AG09319 (cell line): ENCODE measurements at regions not wholly inside any gene's neighbourhood (a gene's known extent, or its start where the extent isn't known, plus 50 kb on each side); places are given as distances from the start of the nearest gene placed in this dataset.

Experiments used
- DNase-seq: peaks from one replicate; pipeline ENCODE4 v3.0.0-alpha.2; 2010; ENCODE audit warnings: low read depth; ENCODE audit errors: extremely low read depth
- CTCF ChIP-seq: IDR thresholded peaks from 2 replicates; pipeline ENCODE4 v1.5.1; 2011; ENCODE audit warnings: low read depth, mild to moderate bottlenecking, inconsistent platforms, low read length, moderate library complexity

- no peak for DNase-seq
These were observed 155.0 kb upstream of the PITX1 start for GRCh38 chr5:135189024-135189423.

GRCh38 chr5:135188233-135188914 lies 154.3 kb upstream of the PITX1 start:
- no peak for TF ChIP-seq CTCF
- DNase-seq, result no peak

More at GRCh38 chr5:135189024-135189423, 155.0 kb upstream of the PITX1 start:
- TF ChIP-seq CTCF, result no peak

- DNase-seq, result no peak
- peak; percentile 31 for TF ChIP-seq CTCF
These were observed 152.9 kb upstream of the PITX1 start for GRCh38 chr5:135186662-135187522.

- TF ChIP-seq CTCF, result no peak
- DNase-seq, result no peak
These were observed 151.5 kb upstream of the PITX1 start for GRCh38 chr5:135185481-135186065.

GRCh38 chr5:135184646-135185045 lies 150.6 kb upstream of the PITX1 start:
- TF ChIP-seq CTCF, result no peak
- DNase-seq, result no peak

GRCh38 chr5:135183464-135183863 lies 149.4 kb upstream of the PITX1 start:
- DNase-seq, result no peak
- TF ChIP-seq CTCF, result no peak

GRCh38 chr5:135182675-135183074 lies 148.6 kb upstream of the PITX1 start:
- no peak for TF ChIP-seq CTCF
- no peak for DNase-seq
